ENCODE measurements at regions not wholly inside any gene's neighbourhood (a gene's known extent, or its start where the extent isn't known, plus 50 kb on each side); places are given as distances from the start of the nearest gene placed in this dataset.

DNA sequence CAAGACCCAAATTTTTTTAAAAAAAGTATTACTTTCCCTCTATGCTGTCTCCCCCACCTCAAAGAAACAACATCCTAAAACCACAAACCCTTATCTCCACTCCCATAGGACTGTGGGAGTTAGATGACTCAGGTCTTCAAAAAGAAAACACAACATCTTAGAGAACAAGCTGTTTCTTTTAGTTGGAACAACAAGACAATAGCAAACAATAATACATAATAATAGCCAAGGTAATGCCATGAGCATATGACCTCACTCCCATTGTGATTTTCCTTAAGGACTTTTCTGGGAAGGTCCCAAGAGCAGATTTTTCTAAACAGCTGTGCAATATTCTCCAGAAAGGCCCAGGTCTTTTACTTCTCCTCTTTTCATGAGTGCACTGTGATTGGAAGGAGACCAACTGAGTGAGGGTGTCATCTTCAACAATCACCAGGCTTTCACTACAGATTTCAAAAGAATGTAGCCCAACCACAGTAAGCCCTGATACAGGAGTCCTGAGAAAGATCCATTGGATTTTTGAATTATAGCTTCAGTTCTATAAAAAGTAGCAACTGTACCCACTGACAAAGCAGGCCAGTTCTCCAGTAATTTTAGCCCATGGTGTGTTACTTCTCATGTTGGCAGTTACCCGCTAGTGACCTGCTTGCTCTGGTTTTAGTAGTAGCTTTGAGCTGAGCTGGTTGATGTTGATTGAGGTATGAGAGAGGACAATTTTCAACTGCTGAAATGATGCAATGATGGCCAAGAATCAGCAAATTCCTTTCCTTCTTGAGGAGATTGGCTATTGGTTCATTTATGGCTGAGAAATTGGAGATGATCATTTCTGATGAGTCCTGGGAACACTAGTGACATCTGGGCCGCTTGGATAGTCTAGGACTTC, 144.5 kb upstream of the TCF4 start:
- no peak for TF ChIP-seq TAF1 (IDR thresholded peaks at IDR 0.05; ENCODE audit: borderline replicate concordance, insufficient read depth, low read length)

DNA sequence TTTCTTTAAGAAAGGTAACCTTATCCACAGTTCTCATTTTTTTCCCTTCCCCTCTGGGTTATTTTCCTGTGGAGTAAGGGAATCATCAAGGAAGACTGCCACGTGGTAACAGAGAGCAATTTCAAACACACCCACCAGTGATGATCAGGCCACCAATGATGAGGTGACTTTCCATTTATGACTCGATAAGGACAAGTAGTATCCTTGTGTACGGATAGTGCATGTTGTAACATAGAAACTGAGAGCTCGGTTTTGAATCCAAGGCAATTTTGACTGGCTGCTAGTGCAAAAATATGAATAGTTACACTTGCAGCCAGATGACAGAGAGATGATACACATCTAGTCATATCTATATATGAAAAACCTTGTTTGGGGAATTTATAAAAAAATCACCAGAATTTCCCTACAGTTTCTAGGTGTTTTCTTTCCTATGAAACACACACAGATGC, 143.6 kb upstream of the TCF4 start:
- TF ChIP-seq, protein P1, sequence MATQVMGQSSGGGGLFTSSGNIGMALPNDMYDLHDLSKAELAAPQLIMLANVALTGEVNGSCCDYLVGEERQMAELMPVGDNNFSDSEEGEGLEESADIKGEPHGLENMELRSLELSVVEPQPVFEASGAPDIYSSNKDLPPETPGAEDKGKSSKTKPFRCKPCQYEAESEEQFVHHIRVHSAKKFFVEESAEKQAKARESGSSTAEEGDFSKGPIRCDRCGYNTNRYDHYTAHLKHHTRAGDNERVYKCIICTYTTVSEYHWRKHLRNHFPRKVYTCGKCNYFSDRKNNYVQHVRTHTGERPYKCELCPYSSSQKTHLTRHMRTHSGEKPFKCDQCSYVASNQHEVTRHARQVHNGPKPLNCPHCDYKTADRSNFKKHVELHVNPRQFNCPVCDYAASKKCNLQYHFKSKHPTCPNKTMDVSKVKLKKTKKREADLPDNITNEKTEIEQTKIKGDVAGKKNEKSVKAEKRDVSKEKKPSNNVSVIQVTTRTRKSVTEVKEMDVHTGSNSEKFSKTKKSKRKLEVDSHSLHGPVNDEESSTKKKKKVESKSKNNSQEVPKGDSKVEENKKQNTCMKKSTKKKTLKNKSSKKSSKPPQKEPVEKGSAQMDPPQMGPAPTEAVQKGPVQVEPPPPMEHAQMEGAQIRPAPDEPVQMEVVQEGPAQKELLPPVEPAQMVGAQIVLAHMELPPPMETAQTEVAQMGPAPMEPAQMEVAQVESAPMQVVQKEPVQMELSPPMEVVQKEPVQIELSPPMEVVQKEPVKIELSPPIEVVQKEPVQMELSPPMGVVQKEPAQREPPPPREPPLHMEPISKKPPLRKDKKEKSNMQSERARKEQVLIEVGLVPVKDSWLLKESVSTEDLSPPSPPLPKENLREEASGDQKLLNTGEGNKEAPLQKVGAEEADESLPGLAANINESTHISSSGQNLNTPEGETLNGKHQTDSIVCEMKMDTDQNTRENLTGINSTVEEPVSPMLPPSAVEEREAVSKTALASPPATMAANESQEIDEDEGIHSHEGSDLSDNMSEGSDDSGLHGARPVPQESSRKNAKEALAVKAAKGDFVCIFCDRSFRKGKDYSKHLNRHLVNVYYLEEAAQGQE (IDR thresholded peaks at IDR 0.05; ENCODE audit: insufficient read depth in 1 of 2, low read depth in 2 of 2, low read length in 2 of 2), result no peak
- TF ChIP-seq SIN3A (IDR thresholded peaks at IDR 0.05; ENCODE audit: borderline replicate concordance, insufficient read depth, low read length) (no peak), FOXP2 (optimal IDR thresholded peaks at IDR 0.05; ENCODE audit: borderline replicate concordance, extremely low read depth, extremely low read length, insufficient read depth) (no peak), TAF1 (IDR thresholded peaks at IDR 0.05; ENCODE audit: borderline replicate concordance, insufficient read depth, low read length) (no peak), POLR2AphosphoS5 (IDR thresholded peaks at IDR 0.05; ENCODE audit: low read depth, low read length) (no peak)

DNA sequence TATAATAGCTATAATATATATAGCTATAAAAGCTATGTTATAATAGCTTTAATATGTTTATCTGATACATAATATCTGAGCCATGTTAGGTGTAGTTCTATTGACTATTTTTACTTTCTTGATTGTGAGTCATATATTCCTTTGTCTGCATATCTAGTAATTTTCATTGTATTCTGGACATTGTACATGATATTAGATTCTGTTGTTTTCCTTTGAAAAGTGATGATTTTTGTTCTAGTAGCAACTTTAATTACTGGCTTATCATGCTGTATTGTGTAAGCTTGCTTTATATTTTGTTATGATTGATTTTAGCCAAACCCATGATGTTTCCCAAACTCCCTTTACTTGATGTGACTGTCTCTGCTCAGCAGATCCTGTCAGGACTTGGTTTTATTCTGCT, 125.7 kb upstream of the TCF4 start:
- TF ChIP-seq SIN3A (IDR thresholded peaks at IDR 0.05; ENCODE audit: borderline replicate concordance, insufficient read depth, low read length), result no peak
- no peak for TF ChIP-seq FOXP2 (optimal IDR thresholded peaks at IDR 0.05; ENCODE audit: borderline replicate concordance, extremely low read depth, extremely low read length, insufficient read depth)
- no peak for TF ChIP-seq POLR2AphosphoS5 (IDR thresholded peaks at IDR 0.05; ENCODE audit: low read depth, low read length)
- TF ChIP-seq, protein P1 (IDR thresholded peaks at IDR 0.05; ENCODE audit: insufficient read depth in 1 of 2, low read depth in 2 of 2, low read length in 2 of 2), result no peak
- TF ChIP-seq TAF1 (IDR thresholded peaks at IDR 0.05; ENCODE audit: borderline replicate concordance, insufficient read depth, low read length), result no peak

DNA sequence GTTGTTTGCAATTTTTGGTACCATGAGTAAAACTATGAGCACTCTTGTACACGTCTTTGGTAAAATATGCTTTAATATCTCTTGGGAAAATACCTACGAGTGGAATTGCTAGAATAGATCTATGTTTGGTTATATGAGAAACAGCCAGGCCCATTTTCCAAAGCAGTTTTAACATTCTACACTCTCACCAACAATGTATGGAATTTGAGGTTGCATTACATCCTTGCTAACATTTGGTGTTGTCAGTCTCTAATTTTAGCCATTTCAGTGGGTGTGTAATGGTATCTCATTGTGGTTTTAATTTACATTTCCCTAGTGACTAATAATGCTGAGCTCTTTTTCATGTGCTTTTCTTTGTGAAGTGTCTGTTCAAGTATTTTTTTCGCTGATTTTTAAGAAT, 118.9 kb upstream of the TCF4 start:
- TF ChIP-seq POLR2AphosphoS5 (IDR thresholded peaks at IDR 0.05; ENCODE audit: low read depth, low read length) (no peak), SIN3A (IDR thresholded peaks at IDR 0.05; ENCODE audit: borderline replicate concordance, insufficient read depth, low read length) (no peak), FOXP2 (optimal IDR thresholded peaks at IDR 0.05; ENCODE audit: borderline replicate concordance, extremely low read depth, extremely low read length, insufficient read depth) (no peak), TAF1 (IDR thresholded peaks at IDR 0.05; ENCODE audit: borderline replicate concordance, insufficient read depth, low read length) (no peak)
- TF ChIP-seq, protein P1 (IDR thresholded peaks at IDR 0.05; ENCODE audit: insufficient read depth in 1 of 2, low read depth in 2 of 2, low read length in 2 of 2), result no peak

DNA sequence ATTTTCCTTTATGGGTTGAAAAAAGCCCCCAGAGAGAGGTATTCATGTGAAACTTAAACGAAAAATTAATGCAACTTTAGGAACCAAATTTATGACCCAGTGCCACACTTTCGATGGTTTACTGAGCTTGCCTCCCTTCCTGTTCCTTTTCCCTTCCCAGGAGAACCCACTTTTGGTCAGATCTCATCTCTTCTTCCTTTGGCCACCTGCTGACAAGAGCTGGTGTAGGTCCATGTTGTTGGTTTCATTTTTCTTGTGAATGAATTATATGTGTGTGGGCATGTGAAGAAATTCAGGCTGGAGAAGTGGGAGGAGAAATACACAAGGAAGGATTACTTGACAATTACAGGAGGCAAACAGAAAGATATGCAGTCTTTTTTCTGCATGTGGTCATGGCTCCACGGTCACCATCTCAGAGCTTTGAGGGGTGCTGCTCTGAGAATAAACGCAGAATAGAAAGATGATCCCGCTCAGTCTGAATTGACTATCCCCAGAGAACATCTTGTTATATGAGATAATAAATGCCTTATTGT, 111.3 kb upstream of the TCF4 start:
- TF ChIP-seq, protein P1 (IDR thresholded peaks at IDR 0.05; ENCODE audit: insufficient read depth in 1 of 2, low read depth in 2 of 2, low read length in 2 of 2), result peak in 1 of 2 experiments; percentile 58; a peak in 1 of 4 replicates
- TF ChIP-seq POLR2AphosphoS5 (IDR thresholded peaks at IDR 0.05; ENCODE audit: low read depth, low read length), result no peak
- TF ChIP-seq FOXP2 (optimal IDR thresholded peaks at IDR 0.05; ENCODE audit: borderline replicate concordance, extremely low read depth, extremely low read length, insufficient read depth), result no peak
- TF ChIP-seq SIN3A (IDR thresholded peaks at IDR 0.05; ENCODE audit: borderline replicate concordance, insufficient read depth, low read length), result 0 out of 2 replicates have a peak, but pooled peaks have one; percentile 19
- TF ChIP-seq TAF1 (IDR thresholded peaks at IDR 0.05; ENCODE audit: borderline replicate concordance, insufficient read depth, low read length), result no peak

All from PFSK-1 (cell line).